ENCODE measurements at regions not wholly inside any gene's neighbourhood (a gene's known extent, or its start where the extent isn't known, plus 50 kb on each side); places are given as distances from the start of the nearest gene placed in this dataset.
"Not testable (repeated sequence)": the region's sequence is repeated elsewhere in the genome, so short reads cannot be mapped to it uniquely, and the experiment has no call there.

DNA sequence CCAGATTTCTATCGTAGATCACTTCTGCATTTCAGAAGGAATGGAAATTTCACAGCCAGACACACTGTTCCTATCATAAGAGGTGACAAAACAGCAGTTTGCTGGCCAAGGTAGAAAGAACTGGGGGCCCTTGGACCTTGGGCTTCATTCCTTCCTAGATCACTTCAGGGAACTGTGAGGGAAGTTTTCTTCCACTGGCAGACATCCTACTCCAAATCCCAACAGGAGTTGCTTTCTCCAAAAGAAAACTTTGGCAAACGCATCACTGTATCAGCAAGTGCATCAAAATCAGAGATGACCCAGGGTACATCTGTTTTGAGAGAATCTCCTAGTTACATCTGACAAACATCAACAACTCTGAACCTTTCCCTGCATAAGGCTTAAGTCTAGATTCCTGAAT lies 348.4 kb upstream of the KLHL29 start:
- no peak for TF ChIP-seq ZFX (IDR thresholded peaks at IDR 0.05)
- TF ChIP-seq, protein P1, sequence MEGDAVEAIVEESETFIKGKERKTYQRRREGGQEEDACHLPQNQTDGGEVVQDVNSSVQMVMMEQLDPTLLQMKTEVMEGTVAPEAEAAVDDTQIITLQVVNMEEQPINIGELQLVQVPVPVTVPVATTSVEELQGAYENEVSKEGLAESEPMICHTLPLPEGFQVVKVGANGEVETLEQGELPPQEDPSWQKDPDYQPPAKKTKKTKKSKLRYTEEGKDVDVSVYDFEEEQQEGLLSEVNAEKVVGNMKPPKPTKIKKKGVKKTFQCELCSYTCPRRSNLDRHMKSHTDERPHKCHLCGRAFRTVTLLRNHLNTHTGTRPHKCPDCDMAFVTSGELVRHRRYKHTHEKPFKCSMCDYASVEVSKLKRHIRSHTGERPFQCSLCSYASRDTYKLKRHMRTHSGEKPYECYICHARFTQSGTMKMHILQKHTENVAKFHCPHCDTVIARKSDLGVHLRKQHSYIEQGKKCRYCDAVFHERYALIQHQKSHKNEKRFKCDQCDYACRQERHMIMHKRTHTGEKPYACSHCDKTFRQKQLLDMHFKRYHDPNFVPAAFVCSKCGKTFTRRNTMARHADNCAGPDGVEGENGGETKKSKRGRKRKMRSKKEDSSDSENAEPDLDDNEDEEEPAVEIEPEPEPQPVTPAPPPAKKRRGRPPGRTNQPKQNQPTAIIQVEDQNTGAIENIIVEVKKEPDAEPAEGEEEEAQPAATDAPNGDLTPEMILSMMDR (conservative IDR thresholded peaks at IDR 0.05) = no peak
- H3K27ac ChIP-seq = no peak overlapping the region

DNA sequence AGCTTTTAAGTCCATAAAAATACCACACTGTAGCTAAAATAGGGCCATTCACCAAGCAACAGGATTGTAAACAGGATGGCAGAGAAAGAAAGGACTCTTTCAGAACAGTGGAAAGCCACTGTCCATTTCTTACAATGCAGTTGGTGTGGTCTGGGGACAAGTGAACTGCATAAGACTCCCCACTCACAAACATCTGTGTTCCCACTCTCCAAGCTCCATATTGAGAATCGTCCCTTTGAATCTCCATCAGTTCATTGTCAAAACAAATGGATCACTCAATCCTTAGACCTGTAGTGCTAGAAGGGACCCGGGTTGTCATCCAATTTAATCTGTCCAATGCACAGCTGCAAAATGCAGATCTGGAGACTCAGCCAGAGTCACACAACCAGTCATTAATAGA lies 347.4 kb upstream of the KLHL29 start:
- TF ChIP-seq ZFX (IDR thresholded peaks at IDR 0.05) = no peak
- TF ChIP-seq, protein P1 (conservative IDR thresholded peaks at IDR 0.05) = no peak
- no peak overlapping the region for H3K27ac ChIP-seq

DNA sequence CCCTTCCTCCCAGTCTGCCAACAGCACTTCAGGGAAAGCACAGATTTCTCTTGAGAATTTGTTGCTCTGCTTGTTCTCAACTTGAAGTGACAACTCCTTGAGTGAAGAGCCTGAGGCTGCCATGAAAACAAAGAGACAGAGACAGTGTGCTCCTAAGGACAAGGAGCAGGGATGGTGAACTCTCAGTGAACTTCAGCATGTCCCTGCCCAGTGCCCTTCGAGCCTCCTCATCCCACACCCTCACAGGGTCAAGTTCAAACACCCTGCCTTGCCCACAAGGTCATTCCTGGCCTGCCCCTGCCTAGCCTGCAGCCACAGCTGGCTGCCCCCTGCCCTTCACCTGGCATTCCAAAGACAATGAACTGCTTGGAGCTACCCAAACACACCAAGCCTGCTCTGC lies 343.5 kb upstream of the KLHL29 start:
- H3K27ac ChIP-seq = no peak overlapping the region
- TF ChIP-seq, protein P1 (conservative IDR thresholded peaks at IDR 0.05) = no peak
- no peak for TF ChIP-seq ZFX (IDR thresholded peaks at IDR 0.05)

DNA sequence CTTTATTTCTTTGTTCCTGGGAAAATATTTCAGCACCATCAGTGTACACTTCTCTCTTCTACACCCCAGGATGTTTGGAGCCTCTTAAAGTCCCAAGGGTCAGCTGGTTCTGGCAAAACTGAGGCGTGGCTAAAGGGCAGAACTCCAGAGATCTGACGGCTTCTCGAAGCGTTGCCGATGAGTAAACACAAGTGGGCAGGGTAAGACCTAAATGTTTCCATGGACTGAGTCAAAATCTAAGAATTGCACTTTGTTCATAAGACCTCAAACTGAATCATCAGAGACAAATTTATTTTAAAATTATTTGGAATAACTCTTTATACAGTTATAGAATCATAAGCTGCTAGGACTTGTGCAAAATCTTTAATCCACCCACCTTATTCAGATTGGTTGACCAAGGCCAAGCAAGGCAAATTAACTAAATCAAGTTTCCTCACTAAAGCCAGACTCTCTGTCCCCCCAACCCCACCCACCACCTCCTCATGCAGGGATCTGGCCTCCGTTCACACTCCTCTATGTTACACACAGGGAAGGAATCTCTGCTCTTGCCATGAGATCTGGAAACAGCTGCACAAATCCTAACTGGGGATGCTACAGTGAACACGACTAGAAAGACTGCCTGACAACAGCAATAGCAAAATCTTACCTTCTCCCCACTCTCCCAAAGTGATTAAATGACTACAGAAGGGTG lies 342.6 kb upstream of the KLHL29 start:
- no peak for TF ChIP-seq ZFX (IDR thresholded peaks at IDR 0.05)
- TF ChIP-seq, protein P1 (conservative IDR thresholded peaks at IDR 0.05) = no peak
- no peak overlapping the region for H3K27ac ChIP-seq

DNA sequence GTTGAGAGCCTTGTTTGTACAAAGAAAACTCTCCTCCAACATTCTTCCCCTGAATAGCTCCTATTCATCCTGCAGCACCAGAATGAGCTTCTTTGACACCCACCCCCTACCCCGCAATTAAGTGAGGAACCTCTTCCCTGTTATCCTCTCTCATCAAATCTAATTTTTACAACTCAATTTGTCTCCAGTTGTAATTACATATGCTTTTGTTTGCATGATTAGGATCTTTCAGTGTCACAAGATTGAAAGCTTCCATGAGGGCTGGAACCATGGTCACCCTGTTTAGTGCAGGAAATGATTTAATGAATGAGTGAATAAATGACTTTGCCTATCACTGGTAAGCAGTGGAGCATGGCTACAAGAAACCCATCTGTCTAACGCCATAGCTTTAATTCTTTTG lies 334.6 kb upstream of the KLHL29 start:
- TF ChIP-seq, protein P1 (conservative IDR thresholded peaks at IDR 0.05) = no peak
- no peak for TF ChIP-seq ZFX (IDR thresholded peaks at IDR 0.05)
- H3K27ac ChIP-seq = no peak overlapping the region

DNA sequence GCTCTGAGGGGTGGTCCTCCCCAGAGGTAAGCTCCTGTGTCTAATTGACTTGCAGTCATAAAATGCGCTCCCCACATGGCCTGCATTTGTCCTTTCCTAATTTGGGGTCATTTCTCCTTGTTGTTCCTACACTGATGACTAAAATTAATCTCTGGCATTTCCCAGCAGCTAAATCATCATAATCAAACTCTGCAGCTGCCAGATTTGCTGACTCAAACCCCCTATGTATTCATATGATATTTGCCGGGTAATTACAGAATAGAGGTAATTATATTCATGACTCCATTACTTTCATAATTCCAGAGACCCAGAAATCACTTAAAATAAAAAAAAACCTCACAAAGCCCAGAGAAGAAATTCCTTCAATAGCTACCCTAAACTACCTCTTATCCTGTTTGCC lies 331.4 kb upstream of the KLHL29 start:
- TF ChIP-seq, protein P1 (conservative IDR thresholded peaks at IDR 0.05) = no peak
- no peak for TF ChIP-seq ZFX (IDR thresholded peaks at IDR 0.05)
- H3K27ac ChIP-seq = no peak overlapping the region

DNA sequence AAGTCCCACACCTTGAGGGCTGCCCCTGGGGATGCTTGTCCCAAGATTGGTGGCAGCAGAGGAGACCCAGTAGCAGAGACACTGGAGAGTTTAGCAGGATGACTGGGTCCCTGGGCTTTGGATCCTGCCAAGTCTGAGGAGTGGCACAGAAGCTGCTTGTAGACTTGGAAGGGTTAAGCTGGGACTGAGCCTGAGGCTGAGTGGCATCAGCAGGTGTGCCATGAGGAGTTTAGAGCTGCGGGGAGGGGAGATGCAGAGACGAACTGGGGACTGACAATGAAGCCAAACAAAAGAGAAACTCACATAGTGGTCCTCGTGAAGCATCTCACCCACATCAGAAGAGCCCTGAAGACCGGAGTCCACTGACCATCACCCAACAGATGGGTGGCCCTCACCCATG lies 329.7 kb upstream of the KLHL29 start:
- TF ChIP-seq, protein P1 (conservative IDR thresholded peaks at IDR 0.05) = no peak
- TF ChIP-seq ZFX (IDR thresholded peaks at IDR 0.05) = no peak

DNA sequence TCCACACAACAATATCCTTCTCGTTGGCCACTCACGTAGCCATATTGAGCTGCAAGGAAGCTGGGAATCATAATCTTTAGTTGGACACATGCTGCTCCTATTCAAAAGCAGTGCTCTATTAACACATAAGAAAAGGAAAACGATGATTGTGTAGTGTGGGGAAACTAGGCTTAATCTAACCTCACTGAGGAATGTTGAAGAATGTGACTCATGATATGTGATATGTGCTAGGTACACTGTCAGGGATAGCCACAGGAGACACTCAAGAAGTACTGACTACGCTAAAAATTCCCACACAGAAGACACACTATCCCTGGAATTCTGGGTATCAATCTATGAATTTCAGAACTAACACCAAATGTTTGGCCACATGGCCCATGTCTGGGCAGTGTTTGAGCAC lies 328.1 kb upstream of the KLHL29 start:
- H3K27ac ChIP-seq = not testable (repeated sequence)

More for the DNA sequence above, 329.7 kb upstream of the KLHL29 start:
- H3K27ac ChIP-seq = no peak overlapping the region

Measured in C4-2B (cell line).